Spleen (tissue), 11 donors: ENCODE measurements at regions not wholly inside any gene's neighbourhood (a gene's known extent, or its start where the extent isn't known, plus 50 kb on each side); places are given as distances from the start of the nearest gene placed in this dataset.

Experiments
- DNase-seq: peaks from one replicate; pipeline ENCODE4 v3.0.0-alpha.2; 2020
- H3K27ac ChIP-seq, 8 donors: fragments of 200-600 bp; sonication (generic) in 7 of 8; 1 replicate in 4 of 8; 2 replicates in 4 of 8; pipeline versions ENCODE4 v1.5.0 to v1.8.0; 2016 to 2021; ENCODE audit warnings: inconsistent platforms in 4 of 8, mild to moderate bottlenecking in 4 of 8, moderate library complexity in 1 of 8
- H3K27me3 ChIP-seq, 7 donors: fragments of 200-600 bp; sonication (generic) in 6 of 7; replicated peaks in 1 of 7; 1 replicate in 4 of 7; 2 replicates in 3 of 7; pipeline versions ENCODE4 v1.5.0 to v1.8.0; 2016 to 2021; ENCODE audit warnings: inconsistent platforms in 3 of 7, mild to moderate bottlenecking in 1 of 7
- H3K36me3 ChIP-seq, 6 donors: fragments of 200-600 bp; sonication (generic) in 5 of 6; 1 replicate in 4 of 6; 2 replicates in 2 of 6; pipeline versions ENCODE4 v1.5.0 to v1.8.0; 2016 to 2021; ENCODE audit warnings: inconsistent platforms in 2 of 6
- H3K4me1 ChIP-seq, 6 donors: fragments of 200-600 bp; sonication (generic) in 5 of 6; 1 replicate in 3 of 6; 2 replicates in 3 of 6; pipeline versions ENCODE4 v1.5.0 to v1.8.0; 2016 to 2021; ENCODE audit warnings: inconsistent platforms in 3 of 6
- H3K4me3 ChIP-seq, 8 donors: fragments of 200-600 bp; sonication (generic) in 7 of 8; 1 replicate in 4 of 8; 2 replicates in 4 of 8; pipeline versions ENCODE4 v1.5.0 to v1.8.0; 2016 to 2021; ENCODE audit warnings: inconsistent platforms in 4 of 8, mild to moderate bottlenecking in 4 of 8, moderate library complexity in 2 of 8
- H3K9me3 ChIP-seq, 8 donors: fragments of 200-600 bp; sonication (generic) in 7 of 8; 1 replicate in 4 of 8; 2 replicates in 4 of 8; pipeline versions ENCODE4 v1.5.0 to v1.8.0; 2016 to 2021; ENCODE audit warnings: inconsistent platforms in 4 of 8
- CTCF ChIP-seq, 11 experiments: fragments of 200-600 bp in 7 of 11; fragments of 450-650 bp in 4 of 11; sonication (generic) in 4 of 11; IDR thresholded peaks in 8 of 11; conservative IDR thresholded peaks in 3 of 11; 1 replicate in 7 of 11; 2 replicates in 4 of 11; pipeline versions ENCODE4 v1.4.0 to v1.8.0; 2016 to 2021; ENCODE audit warnings: antibody characterized with exemption in 11 of 11, inconsistent platforms in 4 of 11, mild to moderate bottlenecking in 1 of 11
- POLR2A ChIP-seq, 3 donors: fragments of 450-650 bp; IDR thresholded peaks; one replicate each; pipeline ENCODE4 v1.5.1; 2017; ENCODE audit warnings: antibody characterized with exemption in 3 of 3, mild to moderate bottlenecking in 1 of 3
- POLR2AphosphoS5 ChIP-seq, 3 donors: sonication (generic); formaldehyde crosslinking; IDR thresholded peaks; one replicate each; pipeline ENCODE4 v1.5.1; 2017; ENCODE audit warnings: antibody characterized with exemption in 3 of 3
- WGBS, 5 donors: extraction: QIAGEN DNeasy Blood & Tissue Kit in 3 of 5; methylation state at CpG; one replicate each; pipeline versions ENCODE4 v1.1.5 to v1.1.7; 2013 to 2018; 5-methylcytosine and 5-hydroxymethylcytosine counted together
- intact Hi-C: fragments of 100-400 bp; cut with DNase I; formaldehyde crosslinking; loops from one replicate; pipeline ENCODE4 v1.15.0; 2023; ENCODE audit warnings: low total_unique reads
- donor health status: healthy with polysubstance abuse.
- donor health status: DM: no; HTN: no; CAD: no; lungs with moderate emphysema.
- donor health status: DM: no; HTN: no; CAD: no.
- donor health status: Bipolar disorder and iron deficiency.
- donor health status: healthy.
- donor health status: DM: no; HTN: no; CAD: no.
- donor health status: DM: yes; HTN: yes; CAD: no.

GRCh38 chr5:173719731-173720082 is 103.3 kb upstream of the BOD1 start:
- H3K4me3 ChIP-seq: no peak overlapping the region
- H3K27me3 ChIP-seq: no peaks in the 10 kb centered on the region
- intact Hi-C loops: no loop called here
- H3K27ac ChIP-seq: no peak overlapping the region
- peaks cover 0 to 14% (median 6%) of the 10 kb centered on the region in 6 donors for H3K4me1 ChIP-seq
- no peaks in the 10 kb centered on the region for H3K36me3 ChIP-seq
- no peaks in the 10 kb centered on the region for H3K9me3 ChIP-seq
- no peak for TF ChIP-seq POLR2AphosphoS5 (IDR thresholded peaks at IDR 0.05)
- no peak for TF ChIP-seq CTCF (IDR thresholded peaks at IDR 0.05 in 8 of 11, conservative IDR thresholded peaks at IDR 0.05 in 3 of 11)
- no peak for TF ChIP-seq POLR2A (IDR thresholded peaks at IDR 0.05)
- 76 to 85% (median 79%) methylated on average over 10 of the region's 10 CpGs for WGBS, 5 donors
- no peak for DNase-seq

GRCh38 chr5:173720286-173720952 is 104.0 kb upstream of the BOD1 start:
- no peak for DNase-seq
- Histone ChIP-seq H3K27me3 (no peaks in the 10 kb centered on the region), H3K36me3 (no peaks in the 10 kb centered on the region), H3K4me1 (peaks cover 0 to 14% (median 6%) of the 10 kb centered on the region in 6 donors), H3K9me3 (no peaks in the 10 kb centered on the region), H3K27ac (no peak overlapping the region), H3K4me3 (no peak overlapping the region)
- WGBS, 5 donors: 60 to 68% (median 62%) methylated on average over 7 to 8 of the region's 8 CpGs
- TF ChIP-seq POLR2A (IDR thresholded peaks at IDR 0.05): no peak
- no peak for TF ChIP-seq CTCF (IDR thresholded peaks at IDR 0.05 in 8 of 11, conservative IDR thresholded peaks at IDR 0.05 in 3 of 11)
- no peak for TF ChIP-seq POLR2AphosphoS5 (IDR thresholded peaks at IDR 0.05)
- intact Hi-C loops: no loop called here

GRCh38 chr5:173720953-173721600 is 104.6 kb upstream of the BOD1 start:
- Histone ChIP-seq H3K9me3 (peaks cover 0 to 5% (median 0%) of the 10 kb centered on the region in 8 donors), H3K4me1 (peaks cover 0 to 14% (median 6%) of the 10 kb centered on the region in 6 donors), H3K27me3 (no peaks in the 10 kb centered on the region), H3K4me3 (no peak overlapping the region), H3K27ac (no peak overlapping the region), H3K36me3 (no peaks in the 10 kb centered on the region)
- no peak for DNase-seq
- TF ChIP-seq POLR2A (IDR thresholded peaks at IDR 0.05) (no peak), POLR2AphosphoS5 (IDR thresholded peaks at IDR 0.05) (no peak), CTCF (IDR thresholded peaks at IDR 0.05 in 8 of 11, conservative IDR thresholded peaks at IDR 0.05 in 3 of 11) (no peak)
- intact Hi-C loops: no loop called here
- WGBS, 5 donors: 68 to 81% (median 80%) methylated on average over 4 to 7 of the region's 7 CpGs

- no peak for TF ChIP-seq CTCF (IDR thresholded peaks at IDR 0.05 in 8 of 11, conservative IDR thresholded peaks at IDR 0.05 in 3 of 11)
- no peak for TF ChIP-seq POLR2A (IDR thresholded peaks at IDR 0.05)
- no peak for TF ChIP-seq POLR2AphosphoS5 (IDR thresholded peaks at IDR 0.05)
- Histone ChIP-seq H3K36me3 (no peaks in the 10 kb centered on the region), H3K4me1 (peaks cover 0 to 14% (median 6%) of the 10 kb centered on the region in 6 donors), H3K27me3 (no peaks in the 10 kb centered on the region), H3K4me3 (no peak overlapping the region), H3K9me3 (peaks cover 0 to 5% (median 0%) of the 10 kb centered on the region in 8 donors), H3K27ac (no peak overlapping the region)
- no peak for DNase-seq
- intact Hi-C loops: no loop called here
- WGBS, 5 donors: 80 to 95% (median 90%) methylated on average over 10 of the region's 10 CpGs
Observed at GRCh38 chr5:173721601-173722232, 105.3 kb upstream of the BOD1 start.
